ENCODE measurements at regions not wholly inside any gene's neighbourhood (a gene's known extent, or its start where the extent isn't known, plus 50 kb on each side); places are given as distances from the start of the nearest gene placed in this dataset.

GRCh38 chr9:27701016-27701415 lies 127.7 kb upstream of the C9orf72 start:
- no peak for TF ChIP-seq CTCF (IDR thresholded peaks at IDR 0.05)
- no peak for TF ChIP-seq POLR2A (IDR thresholded peaks at IDR 0.05)

Measured in thyroid gland (tissue), 4 donors.